Islet of Langerhans (tissue), 1 donor: ENCODE measurements at regions not wholly inside any gene's neighbourhood (a gene's known extent, or its start where the extent isn't known, plus 50 kb on each side); places are given as distances from the start of the nearest gene placed in this dataset.

ENCODE experiments used
- FAIRE-seq: peaks from one replicate; lab custom pipeline; 2011; peaks lifted over from hg19 to GRCh38; lab: Jason Lieb, UNC

DNA sequence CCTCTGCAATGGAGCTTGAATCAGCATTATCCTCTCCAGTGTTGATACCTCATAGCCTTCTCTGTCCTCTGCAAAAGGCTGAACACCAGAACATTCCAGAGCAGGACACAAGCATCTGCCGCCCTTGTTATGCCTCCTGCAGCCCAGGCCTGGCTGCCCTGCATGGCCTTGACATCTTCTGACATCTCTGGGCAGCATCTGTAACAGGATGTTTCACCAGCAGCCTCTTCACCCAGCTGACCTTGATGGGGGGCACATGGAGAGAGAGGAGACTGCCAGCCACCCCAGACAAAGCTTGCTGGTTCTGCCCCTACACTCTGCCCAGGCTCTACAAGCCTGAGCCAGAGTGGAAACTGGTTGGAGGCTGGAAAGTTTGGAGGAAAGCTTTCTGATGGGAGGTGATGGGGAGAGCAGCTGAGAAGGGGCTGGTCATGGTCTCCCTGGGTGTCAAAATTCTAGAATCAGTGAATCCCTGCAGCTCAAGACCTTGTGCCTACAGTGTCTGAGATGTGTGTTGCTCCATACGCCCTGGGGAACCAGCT, 145.1 kb downstream of the MRPL14 start:
- no peak for FAIRE-seq

GRCh38 chr6:43981363-43981990, 145.8 kb downstream of the MRPL14 start:
- no peak for FAIRE-seq

DNA sequence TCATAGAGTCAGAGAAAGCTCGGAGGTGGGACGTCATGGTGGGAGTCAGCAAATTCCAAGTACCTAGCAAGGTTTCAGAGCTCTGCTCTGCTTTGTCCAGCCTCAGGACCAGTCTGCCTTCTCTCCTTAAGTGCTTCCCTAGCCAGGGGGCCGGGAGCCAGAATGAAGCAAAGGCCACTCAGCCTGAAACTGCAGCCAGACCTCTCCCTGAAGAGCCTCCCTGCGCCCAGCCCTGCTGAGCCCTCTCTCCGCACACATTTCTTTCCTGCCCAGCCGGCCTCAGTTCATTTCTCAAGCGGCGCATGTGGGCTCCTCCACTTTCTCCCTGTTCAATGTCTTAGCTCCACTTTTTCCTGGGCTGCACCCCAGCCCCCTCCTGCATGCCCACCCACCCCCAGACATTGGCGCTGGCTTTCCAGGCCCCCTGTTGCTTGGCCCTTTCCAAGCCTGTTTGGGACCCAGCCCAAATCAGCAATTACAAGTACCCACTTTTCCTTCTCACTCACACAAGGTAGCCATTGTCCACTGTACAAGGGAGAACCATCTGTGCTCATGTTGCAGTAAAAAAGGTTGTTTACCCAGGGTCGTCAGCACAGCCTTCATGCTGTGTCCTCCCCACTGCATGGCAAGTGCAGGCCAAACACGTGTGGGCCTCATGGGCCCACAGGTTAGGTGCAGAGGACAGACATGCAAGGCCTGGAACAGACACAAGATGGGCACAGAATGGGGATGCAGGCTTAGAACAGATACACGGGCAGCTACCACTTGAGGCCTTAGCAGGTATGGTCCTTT, 147.1 kb downstream of the MRPL14 start:
- no peak for FAIRE-seq

DNA sequence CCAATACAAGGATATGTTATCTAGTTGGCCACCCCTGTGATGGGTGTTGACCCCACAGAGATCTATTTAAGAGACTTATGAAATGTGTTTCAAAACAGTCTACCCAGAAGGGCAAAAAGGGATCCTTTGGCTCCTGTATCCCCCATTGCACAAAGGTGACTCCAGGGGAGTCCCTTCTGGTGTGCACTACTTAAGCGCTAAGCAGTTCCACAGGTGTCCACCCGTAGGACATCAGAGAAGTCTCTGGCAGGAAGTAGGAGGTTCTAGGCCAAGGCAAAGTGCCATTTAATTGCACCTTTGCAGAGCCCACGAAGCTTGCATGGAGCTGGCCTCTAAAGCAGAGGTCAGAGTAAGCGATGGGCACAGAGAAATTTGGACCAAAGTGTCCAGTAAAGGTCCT, 147.7 kb downstream of the MRPL14 start:
- FAIRE-seq = no peak

GRCh38 chr6:43978473-43979346, 148.5 kb downstream of the MRPL14 start:
- no peak for FAIRE-seq

- no peak for FAIRE-seq
Observed at GRCh38 chr6:43977404-43978111, 149.7 kb downstream of the MRPL14 start.

DNA sequence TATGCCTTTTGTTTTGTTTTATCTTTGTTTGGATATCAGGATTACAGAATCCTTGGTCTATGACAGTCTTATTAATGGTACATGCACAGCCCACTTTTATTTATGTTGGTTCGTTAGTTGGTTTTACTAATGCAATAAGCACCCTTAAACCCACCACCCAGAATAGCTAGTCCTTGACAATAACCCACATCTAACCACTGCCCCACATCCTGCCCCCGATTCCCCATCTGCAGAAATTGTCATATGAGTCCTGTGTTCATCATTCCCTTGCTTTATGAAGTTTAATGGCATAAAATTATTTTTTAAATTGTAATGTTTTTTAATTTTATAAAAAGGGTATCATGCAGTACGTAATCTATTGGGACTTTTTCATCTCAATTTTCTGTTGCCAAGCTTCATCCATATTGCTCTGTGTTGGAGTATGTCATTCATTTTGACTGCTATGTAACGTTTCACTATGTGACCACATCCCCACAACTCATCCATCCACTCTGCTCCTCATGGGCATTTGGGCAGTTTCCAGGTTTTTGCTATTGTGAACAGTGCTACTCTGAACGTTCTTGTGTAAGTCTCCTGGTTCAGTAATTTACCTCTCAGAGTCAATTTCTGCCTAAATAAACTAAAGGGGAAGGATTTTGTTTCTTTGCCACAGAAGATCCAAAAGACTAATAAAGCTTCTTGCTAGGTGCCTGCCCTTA, 150.4 kb downstream of the MRPL14 start:
- no peak for FAIRE-seq

DNA sequence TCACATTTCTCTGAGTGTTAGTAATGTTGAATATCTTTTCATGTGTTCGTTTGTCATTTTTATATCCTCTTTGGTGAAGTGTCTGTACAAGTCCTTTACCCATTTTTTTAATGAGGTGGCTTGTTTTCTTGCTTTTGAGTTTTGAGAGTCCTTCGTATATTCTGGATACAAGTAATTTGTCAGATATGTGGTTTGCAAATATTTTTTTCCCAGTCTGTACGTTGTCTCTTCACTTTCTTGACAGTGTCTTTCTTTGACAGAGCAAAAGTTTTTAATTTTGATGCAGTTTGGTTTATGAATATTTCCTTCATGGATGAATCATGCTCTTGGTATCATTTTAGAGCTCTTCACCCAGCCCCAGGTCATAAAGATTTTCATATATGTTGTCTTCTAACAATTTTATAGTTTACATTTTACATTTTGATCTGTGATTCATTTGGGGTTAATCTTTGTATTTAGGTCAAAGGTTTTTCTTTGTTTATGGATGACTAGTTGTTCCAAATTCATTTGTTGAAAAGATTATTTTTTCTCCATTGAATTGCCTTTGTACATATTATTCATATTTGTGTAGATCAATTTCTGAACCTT, 152.5 kb downstream of the MRPL14 start:
- no peak for FAIRE-seq

- no peak for FAIRE-seq
Observed at GRCh38 chr6:43973357-43973756, 153.9 kb downstream of the MRPL14 start.

DNA sequence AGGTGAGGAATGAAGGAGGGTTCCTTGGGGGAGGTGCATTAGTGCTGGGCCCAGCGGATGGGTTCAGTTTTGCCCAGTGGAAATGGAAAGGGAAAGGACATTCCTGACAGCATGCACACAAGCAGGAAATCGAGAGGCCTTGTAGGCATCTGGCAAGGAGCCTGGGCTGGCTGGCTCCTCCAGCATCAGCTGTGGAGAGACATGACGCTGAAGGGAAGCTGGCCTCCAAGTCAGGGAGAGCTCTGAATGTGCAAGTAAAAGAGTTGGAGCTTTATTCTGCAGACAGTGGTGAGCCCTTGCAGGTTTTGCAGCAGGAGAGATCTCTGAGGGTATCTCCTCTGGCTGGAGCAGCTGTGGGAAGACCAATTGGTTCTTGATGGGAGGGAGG, 154.3 kb downstream of the MRPL14 start:
- no peak for FAIRE-seq

DNA sequence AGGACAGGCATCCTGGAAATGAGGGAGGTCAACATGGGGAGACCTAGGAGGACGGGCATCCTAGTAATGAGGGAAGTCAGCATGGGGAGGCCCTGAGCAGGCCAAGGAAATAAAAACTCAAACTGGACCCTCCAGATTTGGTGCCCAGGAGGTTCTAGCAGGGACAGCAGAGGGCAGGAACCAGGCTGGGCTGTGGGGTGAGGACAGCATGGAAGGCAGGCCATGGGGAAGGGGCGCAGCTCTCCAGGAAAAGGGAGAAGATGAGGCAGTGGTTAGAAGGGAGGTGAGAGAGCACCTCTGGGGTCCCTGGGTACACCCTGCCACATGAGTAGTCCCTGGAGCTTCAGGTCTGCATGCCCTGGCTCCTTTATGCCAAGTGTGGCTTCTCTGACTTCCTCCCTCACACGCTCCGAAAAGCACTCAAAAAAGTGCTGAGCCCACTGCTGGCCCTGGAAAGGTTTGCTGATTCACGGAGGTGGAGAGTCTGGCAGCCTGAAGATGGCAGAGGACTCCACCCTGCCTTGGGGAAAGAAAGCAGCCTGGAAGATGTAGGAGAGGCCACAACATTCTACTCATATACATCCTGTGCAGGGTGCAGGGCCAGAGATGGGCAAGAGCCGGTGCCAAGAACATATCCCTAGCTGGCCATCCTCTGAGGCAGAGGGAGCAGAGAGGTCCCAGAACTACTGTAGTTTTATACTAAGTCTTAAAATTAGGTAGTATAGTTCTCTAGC, 154.9 kb downstream of the MRPL14 start:
- FAIRE-seq = no peak

GRCh38 chr6:43971776-43972126, 155.5 kb downstream of the MRPL14 start:
- FAIRE-seq = no peak

GRCh38 chr6:43970913-43971775, 156.1 kb downstream of the MRPL14 start:
- FAIRE-seq = no peak

- FAIRE-seq = no peak
Observed at GRCh38 chr6:43970068-43970912, 157.0 kb downstream of the MRPL14 start.

GRCh38 chr6:43969158-43969981, 157.9 kb downstream of the MRPL14 start:
- FAIRE-seq = no peak

GRCh38 chr6:43968110-43968965, 158.9 kb downstream of the MRPL14 start:
- no peak for FAIRE-seq

- FAIRE-seq = no peak
Observed at GRCh38 chr6:43967719-43968091, 159.5 kb downstream of the MRPL14 start.
